Epithelial cell of esophagus (primary cell): ENCODE measurements at regions not wholly inside any gene's neighbourhood (a gene's known extent, or its start where the extent isn't known, plus 50 kb on each side); places are given as distances from the start of the nearest gene placed in this dataset.

Source experiments
- DNase-seq: peaks from one replicate; pipeline ENCODE4 v3.0.0; 2010; ENCODE audit warnings: low read depth
- H3K4me3 ChIP-seq: 2 replicates; pipeline ENCODE4 v1.5.1; 2011; ENCODE audit warnings: mild to moderate bottlenecking, low read length, control low read depth
- TF ChIP-seq, protein P1 (sequence below): IDR thresholded peaks from 2 replicates; pipeline ENCODE4 v1.5.1; 2011; ENCODE audit warnings: low read depth, mild to moderate bottlenecking, low read length, control low read depth, inconsistent platforms; ENCODE audit not compliant: insufficient read depth; ENCODE audit errors: missing control alignments

DNA sequence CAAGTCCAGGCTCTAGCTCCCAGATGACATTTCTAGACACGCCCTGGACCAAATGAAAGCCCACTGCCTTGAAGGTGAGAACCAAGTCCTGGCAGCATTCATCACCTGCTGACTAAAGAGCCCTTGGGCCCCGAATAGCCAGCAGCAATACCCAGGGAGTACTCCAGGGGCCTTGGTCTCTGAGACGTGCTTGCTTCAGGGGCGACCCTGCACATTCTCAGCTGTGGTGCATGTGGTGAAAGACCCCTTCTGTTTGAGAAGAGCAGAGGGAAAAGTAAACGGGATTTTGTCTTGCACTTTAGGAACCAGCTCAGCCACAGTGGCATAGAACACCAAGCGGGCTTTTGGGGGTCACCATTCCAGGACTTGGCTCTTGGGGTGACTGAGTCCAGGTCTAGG is 260.5 kb upstream of the MYT1L start:
- no peak for DNase-seq
- TF ChIP-seq, protein P1, sequence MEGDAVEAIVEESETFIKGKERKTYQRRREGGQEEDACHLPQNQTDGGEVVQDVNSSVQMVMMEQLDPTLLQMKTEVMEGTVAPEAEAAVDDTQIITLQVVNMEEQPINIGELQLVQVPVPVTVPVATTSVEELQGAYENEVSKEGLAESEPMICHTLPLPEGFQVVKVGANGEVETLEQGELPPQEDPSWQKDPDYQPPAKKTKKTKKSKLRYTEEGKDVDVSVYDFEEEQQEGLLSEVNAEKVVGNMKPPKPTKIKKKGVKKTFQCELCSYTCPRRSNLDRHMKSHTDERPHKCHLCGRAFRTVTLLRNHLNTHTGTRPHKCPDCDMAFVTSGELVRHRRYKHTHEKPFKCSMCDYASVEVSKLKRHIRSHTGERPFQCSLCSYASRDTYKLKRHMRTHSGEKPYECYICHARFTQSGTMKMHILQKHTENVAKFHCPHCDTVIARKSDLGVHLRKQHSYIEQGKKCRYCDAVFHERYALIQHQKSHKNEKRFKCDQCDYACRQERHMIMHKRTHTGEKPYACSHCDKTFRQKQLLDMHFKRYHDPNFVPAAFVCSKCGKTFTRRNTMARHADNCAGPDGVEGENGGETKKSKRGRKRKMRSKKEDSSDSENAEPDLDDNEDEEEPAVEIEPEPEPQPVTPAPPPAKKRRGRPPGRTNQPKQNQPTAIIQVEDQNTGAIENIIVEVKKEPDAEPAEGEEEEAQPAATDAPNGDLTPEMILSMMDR = no peak
- H3K4me3 ChIP-seq = no peak overlapping the region

GRCh38 chr2:2590841-2591541 is 259.9 kb upstream of the MYT1L start:
- TF ChIP-seq, protein P1 = no peak
- no peak for DNase-seq
- H3K4me3 ChIP-seq = no peak overlapping the region

DNA sequence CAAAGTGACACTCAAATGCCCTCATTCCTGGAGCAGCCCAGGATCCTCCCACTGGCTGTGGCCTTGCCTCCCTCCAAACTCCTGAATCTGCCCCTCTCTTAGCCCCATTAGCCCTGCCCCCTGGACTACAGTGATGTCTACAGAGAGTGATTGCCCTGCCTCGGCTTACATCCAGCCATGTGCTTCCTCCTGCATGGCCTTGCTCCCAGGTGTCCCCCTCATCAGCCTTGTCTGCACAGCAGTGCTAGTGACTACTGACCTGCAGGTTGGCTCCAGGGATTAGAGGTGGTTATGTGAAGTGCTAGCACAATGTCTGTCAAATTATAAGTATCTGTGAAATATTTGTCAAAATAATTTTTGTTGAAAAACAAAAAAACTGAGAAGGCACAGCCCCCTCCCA is 259.1 kb upstream of the MYT1L start:
- DNase-seq = no peak
- no peak overlapping the region for H3K4me3 ChIP-seq
- TF ChIP-seq, protein P1 = no peak

DNA sequence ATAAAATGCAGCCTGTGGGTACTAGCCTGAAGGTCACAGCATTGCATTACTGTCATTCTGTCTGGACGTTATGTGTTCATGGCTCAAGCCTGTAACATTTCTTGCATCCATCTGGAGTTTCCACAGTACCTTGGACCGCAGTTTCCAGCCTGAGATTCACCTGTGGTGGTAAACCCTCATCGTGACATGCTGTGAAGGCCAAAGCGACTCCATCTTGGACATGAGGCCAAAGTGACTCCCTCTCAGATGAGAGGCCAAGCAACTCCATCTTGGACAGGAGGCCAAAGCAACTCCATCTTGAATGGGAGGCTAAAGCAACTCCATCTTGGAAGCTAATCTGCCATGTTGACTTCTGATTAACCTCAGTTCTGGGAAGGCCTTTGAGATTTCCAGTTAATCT is 257.7 kb upstream of the MYT1L start:
- no peak overlapping the region for H3K4me3 ChIP-seq
- TF ChIP-seq, protein P1 = no peak
- DNase-seq = no peak

DNA sequence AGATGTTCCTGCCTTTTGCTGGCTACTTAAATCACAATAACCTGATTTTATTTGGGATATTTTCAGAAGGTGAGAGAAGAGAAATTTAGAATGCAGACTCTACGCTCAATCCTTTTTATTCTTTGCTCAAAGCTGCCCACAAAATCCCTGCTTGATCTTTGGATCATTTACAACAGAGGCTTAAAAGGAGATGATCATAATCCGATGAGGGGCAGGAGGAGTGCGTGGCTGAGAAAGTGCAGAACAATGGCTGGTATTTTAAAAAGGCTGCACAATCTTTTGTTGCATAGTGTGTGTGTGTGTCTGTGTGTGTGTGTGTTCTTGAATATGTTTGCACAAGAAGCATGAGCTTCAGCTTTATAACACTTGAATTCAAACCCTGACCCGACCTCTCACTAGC is 256.3 kb upstream of the MYT1L start:
- TF ChIP-seq, protein P1 = no peak
- DNase-seq = no peak
- no peak overlapping the region for H3K4me3 ChIP-seq

GRCh38 chr2:2586931-2587330 is 255.9 kb upstream of the MYT1L start:
- H3K4me3 ChIP-seq = no peak overlapping the region
- no peak for DNase-seq
- TF ChIP-seq, protein P1 = no peak
